Transverse colon (tissue), 3 donors: ENCODE measurements at regions not wholly inside any gene's neighbourhood (a gene's known extent, or its start where the extent isn't known, plus 50 kb on each side); places are given as distances from the start of the nearest gene placed in this dataset.
"Not testable (repeated sequence)": the region's sequence is repeated elsewhere in the genome, so short reads cannot be mapped to it uniquely, and the experiment has no call there.

Experiments used
- EP300 ChIP-seq: sonication (generic); formaldehyde crosslinking; IDR thresholded peaks from one replicate; pipeline ENCODE4 v1.6.1; 2017; ENCODE audit warnings: antibody characterized with exemption, low read depth
- TF ChIP-seq, protein P1 (sequence below), 5 experiments: fragments of 200-600 bp in 3 of 5; fragments of 450-650 bp in 2 of 5; sonication (generic) in 3 of 5; IDR thresholded peaks; 1 replicate in 2 of 5; 2 replicates in 3 of 5; pipeline ENCODE4 v1.5.1; 2016 to 2017; ENCODE audit warnings: antibody characterized with exemption in 5 of 5, inconsistent platforms in 3 of 5, mild to moderate bottlenecking in 2 of 5, moderate library complexity in 1 of 5

DNA sequence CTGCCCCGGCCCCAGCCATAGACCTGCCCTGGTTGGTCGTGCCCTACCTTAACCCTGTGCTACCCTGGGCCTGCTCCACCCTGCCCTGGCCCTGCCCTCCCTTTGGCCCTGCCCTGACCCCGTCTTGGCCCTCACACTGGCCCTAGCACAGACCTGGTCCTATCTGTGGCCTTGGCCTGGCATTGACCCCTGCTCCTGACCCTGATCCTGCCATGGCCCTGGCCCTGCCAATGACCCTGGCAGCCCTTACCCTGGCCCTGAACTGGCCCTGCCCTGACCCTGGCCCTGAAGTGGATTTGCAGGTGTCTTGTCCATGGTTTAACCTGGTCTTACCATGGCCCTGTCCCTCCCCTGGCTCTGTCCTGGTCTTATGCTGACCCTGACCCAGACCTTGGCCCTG lies 1894.1 kb downstream of the FOXD4L5 start:
- TF ChIP-seq, protein P1, sequence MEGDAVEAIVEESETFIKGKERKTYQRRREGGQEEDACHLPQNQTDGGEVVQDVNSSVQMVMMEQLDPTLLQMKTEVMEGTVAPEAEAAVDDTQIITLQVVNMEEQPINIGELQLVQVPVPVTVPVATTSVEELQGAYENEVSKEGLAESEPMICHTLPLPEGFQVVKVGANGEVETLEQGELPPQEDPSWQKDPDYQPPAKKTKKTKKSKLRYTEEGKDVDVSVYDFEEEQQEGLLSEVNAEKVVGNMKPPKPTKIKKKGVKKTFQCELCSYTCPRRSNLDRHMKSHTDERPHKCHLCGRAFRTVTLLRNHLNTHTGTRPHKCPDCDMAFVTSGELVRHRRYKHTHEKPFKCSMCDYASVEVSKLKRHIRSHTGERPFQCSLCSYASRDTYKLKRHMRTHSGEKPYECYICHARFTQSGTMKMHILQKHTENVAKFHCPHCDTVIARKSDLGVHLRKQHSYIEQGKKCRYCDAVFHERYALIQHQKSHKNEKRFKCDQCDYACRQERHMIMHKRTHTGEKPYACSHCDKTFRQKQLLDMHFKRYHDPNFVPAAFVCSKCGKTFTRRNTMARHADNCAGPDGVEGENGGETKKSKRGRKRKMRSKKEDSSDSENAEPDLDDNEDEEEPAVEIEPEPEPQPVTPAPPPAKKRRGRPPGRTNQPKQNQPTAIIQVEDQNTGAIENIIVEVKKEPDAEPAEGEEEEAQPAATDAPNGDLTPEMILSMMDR (IDR thresholded peaks at IDR 0.05) = not testable (repeated sequence)
- TF ChIP-seq EP300 = not testable (repeated sequence)
